ENCODE measurements at regions not wholly inside any gene's neighbourhood (a gene's known extent, or its start where the extent isn't known, plus 50 kb on each side); places are given as distances from the start of the nearest gene placed in this dataset.

DNA sequence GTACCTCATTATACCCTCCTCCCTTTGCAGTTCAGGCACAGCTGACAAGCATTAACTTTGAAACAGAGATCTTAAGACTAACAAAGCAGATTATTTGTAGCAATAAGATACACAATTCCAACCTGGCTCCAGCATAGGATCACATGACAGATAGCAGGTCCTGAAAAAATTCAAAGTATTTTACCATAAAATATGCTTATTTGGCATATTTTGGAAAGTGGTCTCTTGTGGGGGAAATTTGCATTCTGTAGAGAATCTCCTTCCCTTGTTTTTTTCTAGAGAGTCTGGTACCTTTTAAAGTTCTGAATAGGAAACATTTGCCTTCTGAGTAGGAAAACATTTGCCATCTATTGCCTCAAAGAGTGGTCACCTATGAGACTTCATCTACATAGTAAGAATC is 212.8 kb upstream of the SH3BP4 start:
- Histone ChIP-seq H3K4me3 (ENCODE audit: low read depth, low read length) (no peak overlapping the region), H3K27ac (ENCODE audit: low read depth, low read length) (no peak overlapping the region), H3K27me3 (ENCODE audit: control insufficient read depth, insufficient read depth, low read length) (no peaks in the 10 kb centered on the region), H3K9me3 (ENCODE audit: control insufficient read depth, insufficient read depth, low read length) (peaks cover 4% of the 10 kb centered on the region; the same call in 1 of the 2 replicates)
- TF ChIP-seq, protein P1, sequence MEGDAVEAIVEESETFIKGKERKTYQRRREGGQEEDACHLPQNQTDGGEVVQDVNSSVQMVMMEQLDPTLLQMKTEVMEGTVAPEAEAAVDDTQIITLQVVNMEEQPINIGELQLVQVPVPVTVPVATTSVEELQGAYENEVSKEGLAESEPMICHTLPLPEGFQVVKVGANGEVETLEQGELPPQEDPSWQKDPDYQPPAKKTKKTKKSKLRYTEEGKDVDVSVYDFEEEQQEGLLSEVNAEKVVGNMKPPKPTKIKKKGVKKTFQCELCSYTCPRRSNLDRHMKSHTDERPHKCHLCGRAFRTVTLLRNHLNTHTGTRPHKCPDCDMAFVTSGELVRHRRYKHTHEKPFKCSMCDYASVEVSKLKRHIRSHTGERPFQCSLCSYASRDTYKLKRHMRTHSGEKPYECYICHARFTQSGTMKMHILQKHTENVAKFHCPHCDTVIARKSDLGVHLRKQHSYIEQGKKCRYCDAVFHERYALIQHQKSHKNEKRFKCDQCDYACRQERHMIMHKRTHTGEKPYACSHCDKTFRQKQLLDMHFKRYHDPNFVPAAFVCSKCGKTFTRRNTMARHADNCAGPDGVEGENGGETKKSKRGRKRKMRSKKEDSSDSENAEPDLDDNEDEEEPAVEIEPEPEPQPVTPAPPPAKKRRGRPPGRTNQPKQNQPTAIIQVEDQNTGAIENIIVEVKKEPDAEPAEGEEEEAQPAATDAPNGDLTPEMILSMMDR (IDR thresholded peaks at IDR 0.05; ENCODE audit: low read depth, low read length), result no peak
- POLR2A ChIA-PET, result no interaction called here
- DNase-seq (ENCODE audit: low read depth, low spot score), result no peak
- CTCF ChIA-PET, result no interaction called here

DNA sequence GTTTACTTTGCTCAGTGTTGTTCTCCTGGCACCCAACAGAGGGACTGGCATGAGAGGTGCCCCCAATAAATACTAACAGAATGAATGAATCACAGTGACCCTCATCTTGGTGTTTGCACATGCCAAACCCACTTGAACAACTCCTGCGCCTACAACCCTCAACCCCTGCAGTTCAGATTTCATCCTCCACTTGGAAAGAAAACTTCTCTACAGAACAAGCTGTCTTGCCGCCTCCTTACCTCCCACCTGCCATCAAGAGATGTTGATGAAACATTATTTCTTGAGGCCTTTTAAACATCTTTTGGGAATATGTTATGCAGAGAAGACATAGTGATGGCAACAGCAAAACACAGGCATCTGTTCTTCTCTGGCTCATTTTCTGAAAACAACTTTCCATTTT is 216.0 kb upstream of the SH3BP4 start:
- Histone ChIP-seq H3K9me3 (ENCODE audit: control insufficient read depth, insufficient read depth, low read length) (peaks cover 4% of the 10 kb centered on the region; the same call in 1 of the 2 replicates), H3K27me3 (ENCODE audit: control insufficient read depth, insufficient read depth, low read length) (no peaks in the 10 kb centered on the region), H3K27ac (ENCODE audit: low read depth, low read length) (no peak overlapping the region), H3K4me3 (ENCODE audit: low read depth, low read length) (no peak overlapping the region)
- no peak for DNase-seq (ENCODE audit: low read depth, low spot score)
- TF ChIP-seq, protein P1 (IDR thresholded peaks at IDR 0.05; ENCODE audit: low read depth, low read length), result no peak
- POLR2A ChIA-PET, result no interaction called here
- CTCF ChIA-PET, result no interaction called here

- no peak for DNase-seq (ENCODE audit: low read depth, low spot score)
- ChIA-PET CTCF (no interaction called here), POLR2A (no interaction called here)
- Histone ChIP-seq H3K27ac (ENCODE audit: low read depth, low read length) (no peak overlapping the region), H3K9me3 (ENCODE audit: control insufficient read depth, insufficient read depth, low read length) (peaks cover 4% of the 10 kb centered on the region; the same call in 1 of the 2 replicates), H3K4me3 (ENCODE audit: low read depth, low read length) (no peak overlapping the region), H3K27me3 (ENCODE audit: control insufficient read depth, insufficient read depth, low read length) (no peaks in the 10 kb centered on the region)
- TF ChIP-seq, protein P1 (IDR thresholded peaks at IDR 0.05; ENCODE audit: low read depth, low read length), result no peak
Measured at GRCh38 chr2:234733795-234734600, 217.8 kb upstream of the SH3BP4 start.

DNA sequence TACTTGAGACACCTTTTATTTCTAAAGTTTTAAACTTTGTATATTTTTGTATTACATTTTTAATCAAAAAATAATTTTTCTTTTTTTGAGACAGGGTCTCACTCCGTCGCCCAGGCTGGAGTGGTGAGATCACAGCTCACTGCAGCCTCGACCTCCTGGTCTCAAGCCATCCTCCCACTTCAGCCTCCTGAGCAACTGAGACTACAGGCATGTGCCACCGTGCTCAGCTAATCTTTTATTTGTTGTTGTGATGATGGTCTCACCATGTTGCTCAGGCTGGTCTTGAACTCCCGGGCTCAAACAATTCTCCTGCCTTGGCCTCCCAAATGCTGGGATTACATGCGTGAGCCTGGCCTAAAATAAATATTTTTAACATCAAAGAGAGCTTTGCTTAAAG is 218.7 kb upstream of the SH3BP4 start:
- Histone ChIP-seq H3K27me3 (ENCODE audit: control insufficient read depth, insufficient read depth, low read length) (no peaks in the 10 kb centered on the region), H3K9me3 (ENCODE audit: control insufficient read depth, insufficient read depth, low read length) (peaks cover 4% of the 10 kb centered on the region; the same call in 1 of the 2 replicates), H3K27ac (ENCODE audit: low read depth, low read length) (no peak overlapping the region), H3K4me3 (ENCODE audit: low read depth, low read length) (no peak overlapping the region)
- TF ChIP-seq, protein P1 (IDR thresholded peaks at IDR 0.05; ENCODE audit: low read depth, low read length), result no peak
- ChIA-PET CTCF (no interaction called here), POLR2A (no interaction called here)
- no peak for DNase-seq (ENCODE audit: low read depth, low spot score)

GRCh38 chr2:234732404-234733092 is 219.3 kb upstream of the SH3BP4 start:
- Histone ChIP-seq H3K27ac (ENCODE audit: low read depth, low read length) (no peak overlapping the region), H3K9me3 (ENCODE audit: control insufficient read depth, insufficient read depth, low read length) (peaks cover 4% of the 10 kb centered on the region; the same call in 1 of the 2 replicates), H3K27me3 (ENCODE audit: control insufficient read depth, insufficient read depth, low read length) (no peaks in the 10 kb centered on the region), H3K4me3 (ENCODE audit: low read depth, low read length) (no peak overlapping the region)
- DNase-seq (ENCODE audit: low read depth, low spot score), result no peak
- CTCF ChIA-PET, result no interaction called here
- TF ChIP-seq, protein P1 (IDR thresholded peaks at IDR 0.05; ENCODE audit: low read depth, low read length), result no peak
- POLR2A ChIA-PET, result no interaction called here

All from AG04450 (cell line).